Liver (tissue), 3 donors: ENCODE measurements at regions not wholly inside any gene's neighbourhood (a gene's known extent, or its start where the extent isn't known, plus 50 kb on each side); places are given as distances from the start of the nearest gene placed in this dataset.

Source experiments
- CTCF ChIP-seq: fragments of 150-350 bp; IDR thresholded peaks from 2 replicates; pipeline ENCODE4 v1.5.1; 2017; ENCODE audit warnings: improper control_type of control experiment, low read depth, low read length; ENCODE audit not compliant: missing input control
- EGR1 ChIP-seq, 2 donors: IDR thresholded peaks; 2 replicates each; pipeline ENCODE4 v1.6.1; 2016 to 2018; ENCODE audit warnings: antibody characterized with exemption in 2 of 2, low read depth in 2 of 2
- GABPA ChIP-seq, 2 donors: IDR thresholded peaks in 1 of 2; conservative IDR thresholded peaks in 1 of 2; 2 replicates each; pipeline ENCODE4 v1.6.1; 2016; ENCODE audit warnings: antibody characterized with exemption in 2 of 2, mild to moderate bottlenecking in 1 of 2, moderate library complexity in 1 of 2
- HNF4G ChIP-seq: IDR thresholded peaks from 2 replicates; pipeline ENCODE4 v1.6.1; 2016; ENCODE audit warnings: antibody characterized with exemption
- MAX ChIP-seq: IDR thresholded peaks from 2 replicates; pipeline ENCODE4 v1.6.1; 2016; ENCODE audit warnings: antibody characterized with exemption
- REST ChIP-seq: IDR thresholded peaks from 2 replicates; pipeline ENCODE4 v1.6.1; 2016; ENCODE audit warnings: antibody characterized with exemption, mild to moderate bottlenecking
- RXRA ChIP-seq, 2 donors: IDR thresholded peaks; 2 replicates each; pipeline ENCODE4 v1.6.1; 2017 to 2018; ENCODE audit warnings: antibody characterized with exemption in 2 of 2, mild to moderate bottlenecking in 1 of 2
- TAF1 ChIP-seq: conservative IDR thresholded peaks from 2 replicates; pipeline ENCODE4 v1.6.1; 2016; ENCODE audit warnings: antibody characterized with exemption, mild to moderate bottlenecking
- donor health status: healthy.
- donor health status: healthy.

GRCh38 chr16:7014756-7015155 is 317.9 kb upstream of the RBFOX1 start:
- TF ChIP-seq CTCF (no peak), EGR1 (IDR thresholded peaks at IDR 0.05; ENCODE audit: low read depth in 2 of 2) (no peak), RXRA (IDR thresholded peaks at IDR 0.05) (no peak), REST (no peak), TAF1 (no peak), HNF4G (no peak), GABPA (IDR thresholded peaks at IDR 0.05 in 1 of 2, conservative IDR thresholded peaks at IDR 0.05 in 1 of 2) (no peak), MAX (no peak)
